ENCODE measurements at regions not wholly inside any gene's neighbourhood (a gene's known extent, or its start where the extent isn't known, plus 50 kb on each side); places are given as distances from the start of the nearest gene placed in this dataset.

GRCh38 chr10:131770946-131771633 is 129.7 kb upstream of the PPP2R2D start:
- H4K20me1 ChIP-seq (ENCODE audit: insufficient read depth, low read length) = no peaks in the 10 kb centered on the region
- no peak overlapping the region for H3K27ac ChIP-seq (ENCODE audit: low read length)
- H3K36me3 ChIP-seq (replicated peaks; ENCODE audit: insufficient read depth, low read length) = no peaks in the 10 kb centered on the region
- H3K9me3 ChIP-seq (replicated peaks; ENCODE audit: insufficient read depth, low read length) = no peaks in the 10 kb centered on the region
- no peak overlapping the region for H3K4me3 ChIP-seq (ENCODE audit: low read length)
- H3K4me1 ChIP-seq (ENCODE audit: low read length) = no peaks in the 10 kb centered on the region
- no peaks in the 10 kb centered on the region for H3F3A ChIP-seq (ENCODE audit: insufficient read depth, low read length)
- no peak for DNase-seq
- H3K9me2 ChIP-seq (replicated peaks; ENCODE audit: insufficient read depth, low read length) = no peaks in the 10 kb centered on the region
- no peak overlapping the region for H3K4me2 ChIP-seq (ENCODE audit: low read depth, low read length)
- H3K79me2 ChIP-seq (ENCODE audit: low read length) = no peaks in the 10 kb centered on the region
- H3K9ac ChIP-seq (ENCODE audit: low read length) = no peak overlapping the region
- H2AFZ ChIP-seq (ENCODE audit: low read length) = no peak overlapping the region
- H3K27me3 ChIP-seq (replicated peaks; ENCODE audit: insufficient read depth, low read length) = no peaks in the 10 kb centered on the region; the same call in none of the 2 replicates
- TF ChIP-seq CTCF (IDR thresholded peaks at IDR 0.05; ENCODE audit: low read length) = no peak
- no peak for TF ChIP-seq EZH2phosphoT487 (IDR thresholded peaks at IDR 0.05; ENCODE audit: low read length)
- no peak for TF ChIP-seq EZH2 (optimal IDR thresholded peaks at IDR 0.05; ENCODE audit: low read depth, low read length)

- DNase-seq = no peak
- Histone ChIP-seq H3K4me1 (ENCODE audit: low read length) (no peaks in the 10 kb centered on the region), H3K36me3 (replicated peaks; ENCODE audit: insufficient read depth, low read length) (no peaks in the 10 kb centered on the region), H3K27ac (ENCODE audit: low read length) (no peak overlapping the region), H3F3A (ENCODE audit: insufficient read depth, low read length) (no peaks in the 10 kb centered on the region), H3K9me2 (replicated peaks; ENCODE audit: insufficient read depth, low read length) (no peaks in the 10 kb centered on the region), H2AFZ (ENCODE audit: low read length) (no peak overlapping the region), H3K9ac (ENCODE audit: low read length) (no peak overlapping the region), H3K9me3 (replicated peaks; ENCODE audit: insufficient read depth, low read length) (no peaks in the 10 kb centered on the region), H4K20me1 (ENCODE audit: insufficient read depth, low read length) (no peaks in the 10 kb centered on the region), H3K4me3 (ENCODE audit: low read length) (no peak overlapping the region), H3K4me2 (ENCODE audit: low read depth, low read length) (no peak overlapping the region), H3K27me3 (replicated peaks; ENCODE audit: insufficient read depth, low read length) (no peaks in the 10 kb centered on the region; the same call in none of the 2 replicates), H3K79me2 (ENCODE audit: low read length) (no peaks in the 10 kb centered on the region)
- TF ChIP-seq EZH2phosphoT487 (IDR thresholded peaks at IDR 0.05; ENCODE audit: low read length) (no peak), EZH2 (optimal IDR thresholded peaks at IDR 0.05; ENCODE audit: low read depth, low read length) (no peak), CTCF (IDR thresholded peaks at IDR 0.05; ENCODE audit: low read length) (no peak)
Observed at GRCh38 chr10:131771634-131772358, 129.0 kb upstream of the PPP2R2D start.

- H2AFZ ChIP-seq (ENCODE audit: low read length) = no peak overlapping the region
- no peak overlapping the region for H3K9ac ChIP-seq (ENCODE audit: low read length)
- no peak for TF ChIP-seq EZH2phosphoT487 (IDR thresholded peaks at IDR 0.05; ENCODE audit: low read length)
- TF ChIP-seq CTCF (IDR thresholded peaks at IDR 0.05; ENCODE audit: low read length) = no peak
- no peaks in the 10 kb centered on the region for H3K9me3 ChIP-seq (replicated peaks; ENCODE audit: insufficient read depth, low read length)
- H3K9me2 ChIP-seq (replicated peaks; ENCODE audit: insufficient read depth, low read length) = no peaks in the 10 kb centered on the region
- no peak overlapping the region for H3K27ac ChIP-seq (ENCODE audit: low read length)
- no peaks in the 10 kb centered on the region for H3F3A ChIP-seq (ENCODE audit: insufficient read depth, low read length)
- no peak overlapping the region for H3K4me3 ChIP-seq (ENCODE audit: low read length)
- H3K4me1 ChIP-seq (ENCODE audit: low read length) = no peaks in the 10 kb centered on the region
- H3K36me3 ChIP-seq (replicated peaks; ENCODE audit: insufficient read depth, low read length) = no peaks in the 10 kb centered on the region
- no peaks in the 10 kb centered on the region; the same call in none of the 2 replicates for H3K27me3 ChIP-seq (replicated peaks; ENCODE audit: insufficient read depth, low read length)
- DNase-seq = no peak
- no peak overlapping the region for H3K4me2 ChIP-seq (ENCODE audit: low read depth, low read length)
- no peaks in the 10 kb centered on the region for H4K20me1 ChIP-seq (ENCODE audit: insufficient read depth, low read length)
- no peaks in the 10 kb centered on the region for H3K79me2 ChIP-seq (ENCODE audit: low read length)
Observed at GRCh38 chr10:131772441-131772840, 128.4 kb upstream of the PPP2R2D start.

Measured in MM.1S (cell line).